Esophagus squamous epithelium (tissue), 4 donors: ENCODE measurements at regions not wholly inside any gene's neighbourhood (a gene's known extent, or its start where the extent isn't known, plus 50 kb on each side); places are given as distances from the start of the nearest gene placed in this dataset.

ENCODE experiments used
- CTCF ChIP-seq, 6 experiments: fragments of 450-650 bp in 4 of 6; fragments of 200-600 bp in 2 of 6; sonication (generic) in 2 of 6; IDR thresholded peaks; one replicate each; pipeline ENCODE4 v1.5.1; 2016 to 2019; ENCODE audit warnings: antibody characterized with exemption in 6 of 6, mild to moderate bottlenecking in 4 of 6, moderate library complexity in 4 of 6
- POLR2A ChIP-seq, 4 donors: fragments of 450-650 bp; IDR thresholded peaks; one replicate each; pipeline ENCODE4 v1.6.1; 2017; ENCODE audit warnings: antibody characterized with exemption in 4 of 4, mild to moderate bottlenecking in 4 of 4, moderate library complexity in 3 of 4

- no peak for TF ChIP-seq POLR2A (IDR thresholded peaks at IDR 0.05)
- no peak for TF ChIP-seq CTCF (IDR thresholded peaks at IDR 0.05)
Observed at GRCh38 chr11:129618046-129618569, 197.5 kb upstream of the TMEM45B start.
